H1 (cell line): ENCODE measurements at regions not wholly inside any gene's neighbourhood (a gene's known extent, or its start where the extent isn't known, plus 50 kb on each side); places are given as distances from the start of the nearest gene placed in this dataset.

Experiments
- CBX5 ChIP-seq: fragments of 300-800, 300-1000 bp; sonication (generic); IDR thresholded peaks from 2 replicates; pipeline ENCODE4 v1.7.1; 2016; ENCODE audit warnings: antibody characterized with exemption, low read length, low read depth
- CBX8 ChIP-seq: fragments of 300-800, 300-1000 bp; sonication (generic); IDR thresholded peaks from 2 replicates; pipeline ENCODE4 v1.7.1; 2016; ENCODE audit warnings: low read depth, low read length, borderline replicate concordance
- JUND ChIP-seq: IDR thresholded peaks from 2 replicates; pipeline ENCODE4 v1.6.1; 2011; ENCODE audit warnings: mild to moderate bottlenecking, improper control_type of control experiment, low read length
- KDM1A ChIP-seq: fragments of 200-600, 300-600 bp; sonication (generic); IDR thresholded peaks from 2 replicates; pipeline ENCODE4 v1.7.1; 2016; ENCODE audit warnings: mild to moderate bottlenecking, low read length, borderline replicate concordance
- KDM4A ChIP-seq: IDR thresholded peaks from one replicate; pipeline ENCODE4 v1.7.1; 2012; ENCODE audit warnings: low read depth, mild to moderate bottlenecking, moderate library complexity, low read length, inconsistent platforms; ENCODE audit not compliant: severe bottlenecking
- NANOG ChIP-seq: IDR thresholded peaks from 2 replicates; pipeline ENCODE4 v1.6.1; 2011; ENCODE audit warnings: low read length, low read depth, mild to moderate bottlenecking, inconsistent platforms; ENCODE audit not compliant: insufficient read depth, poor library complexity, severe bottlenecking
- SAP30 ChIP-seq: fragments of 300-600 bp; sonication (generic); IDR thresholded peaks from 2 replicates; pipeline ENCODE4 v1.7.1; 2012; ENCODE audit warnings: low read length, moderate library complexity, mild to moderate bottlenecking, inconsistent platforms; ENCODE audit not compliant: insufficient read depth, insufficient replicate concordance
- SIX5 ChIP-seq: IDR thresholded peaks from 2 replicates; pipeline ENCODE4 v1.6.1; 2011; ENCODE audit warnings: mild to moderate bottlenecking, low read depth, low read length
- TF ChIP-seq, protein P1 (sequence below): fragments of 300-600 bp; sonication (generic); IDR thresholded peaks from 2 replicates; pipeline ENCODE4 v1.7.1; 2012; ENCODE audit warnings: low read length, moderate library complexity, mild to moderate bottlenecking, inconsistent platforms; ENCODE audit not compliant: insufficient replicate concordance

DNA sequence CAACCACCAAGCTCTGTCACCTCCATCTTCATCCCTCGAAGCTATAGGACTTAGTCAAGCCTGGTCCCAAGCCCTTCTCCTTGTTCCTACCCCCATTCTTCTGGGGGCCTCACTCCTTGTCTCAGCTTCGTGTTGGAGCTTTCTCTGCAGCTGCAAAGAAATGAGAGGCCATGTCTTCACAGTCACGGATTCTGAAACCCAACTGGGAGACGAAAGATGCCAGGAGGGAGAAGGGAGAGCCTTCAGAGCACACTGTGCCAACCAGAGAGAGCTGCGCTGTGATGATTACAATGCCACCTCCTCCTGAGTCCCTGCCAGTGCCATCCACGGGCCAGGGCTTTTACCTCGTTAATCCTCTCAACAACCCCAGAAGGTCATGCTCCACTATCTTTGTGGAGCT, 469.3 kb downstream of the TBC1D22A start (continued):
- TF ChIP-seq, protein P1, sequence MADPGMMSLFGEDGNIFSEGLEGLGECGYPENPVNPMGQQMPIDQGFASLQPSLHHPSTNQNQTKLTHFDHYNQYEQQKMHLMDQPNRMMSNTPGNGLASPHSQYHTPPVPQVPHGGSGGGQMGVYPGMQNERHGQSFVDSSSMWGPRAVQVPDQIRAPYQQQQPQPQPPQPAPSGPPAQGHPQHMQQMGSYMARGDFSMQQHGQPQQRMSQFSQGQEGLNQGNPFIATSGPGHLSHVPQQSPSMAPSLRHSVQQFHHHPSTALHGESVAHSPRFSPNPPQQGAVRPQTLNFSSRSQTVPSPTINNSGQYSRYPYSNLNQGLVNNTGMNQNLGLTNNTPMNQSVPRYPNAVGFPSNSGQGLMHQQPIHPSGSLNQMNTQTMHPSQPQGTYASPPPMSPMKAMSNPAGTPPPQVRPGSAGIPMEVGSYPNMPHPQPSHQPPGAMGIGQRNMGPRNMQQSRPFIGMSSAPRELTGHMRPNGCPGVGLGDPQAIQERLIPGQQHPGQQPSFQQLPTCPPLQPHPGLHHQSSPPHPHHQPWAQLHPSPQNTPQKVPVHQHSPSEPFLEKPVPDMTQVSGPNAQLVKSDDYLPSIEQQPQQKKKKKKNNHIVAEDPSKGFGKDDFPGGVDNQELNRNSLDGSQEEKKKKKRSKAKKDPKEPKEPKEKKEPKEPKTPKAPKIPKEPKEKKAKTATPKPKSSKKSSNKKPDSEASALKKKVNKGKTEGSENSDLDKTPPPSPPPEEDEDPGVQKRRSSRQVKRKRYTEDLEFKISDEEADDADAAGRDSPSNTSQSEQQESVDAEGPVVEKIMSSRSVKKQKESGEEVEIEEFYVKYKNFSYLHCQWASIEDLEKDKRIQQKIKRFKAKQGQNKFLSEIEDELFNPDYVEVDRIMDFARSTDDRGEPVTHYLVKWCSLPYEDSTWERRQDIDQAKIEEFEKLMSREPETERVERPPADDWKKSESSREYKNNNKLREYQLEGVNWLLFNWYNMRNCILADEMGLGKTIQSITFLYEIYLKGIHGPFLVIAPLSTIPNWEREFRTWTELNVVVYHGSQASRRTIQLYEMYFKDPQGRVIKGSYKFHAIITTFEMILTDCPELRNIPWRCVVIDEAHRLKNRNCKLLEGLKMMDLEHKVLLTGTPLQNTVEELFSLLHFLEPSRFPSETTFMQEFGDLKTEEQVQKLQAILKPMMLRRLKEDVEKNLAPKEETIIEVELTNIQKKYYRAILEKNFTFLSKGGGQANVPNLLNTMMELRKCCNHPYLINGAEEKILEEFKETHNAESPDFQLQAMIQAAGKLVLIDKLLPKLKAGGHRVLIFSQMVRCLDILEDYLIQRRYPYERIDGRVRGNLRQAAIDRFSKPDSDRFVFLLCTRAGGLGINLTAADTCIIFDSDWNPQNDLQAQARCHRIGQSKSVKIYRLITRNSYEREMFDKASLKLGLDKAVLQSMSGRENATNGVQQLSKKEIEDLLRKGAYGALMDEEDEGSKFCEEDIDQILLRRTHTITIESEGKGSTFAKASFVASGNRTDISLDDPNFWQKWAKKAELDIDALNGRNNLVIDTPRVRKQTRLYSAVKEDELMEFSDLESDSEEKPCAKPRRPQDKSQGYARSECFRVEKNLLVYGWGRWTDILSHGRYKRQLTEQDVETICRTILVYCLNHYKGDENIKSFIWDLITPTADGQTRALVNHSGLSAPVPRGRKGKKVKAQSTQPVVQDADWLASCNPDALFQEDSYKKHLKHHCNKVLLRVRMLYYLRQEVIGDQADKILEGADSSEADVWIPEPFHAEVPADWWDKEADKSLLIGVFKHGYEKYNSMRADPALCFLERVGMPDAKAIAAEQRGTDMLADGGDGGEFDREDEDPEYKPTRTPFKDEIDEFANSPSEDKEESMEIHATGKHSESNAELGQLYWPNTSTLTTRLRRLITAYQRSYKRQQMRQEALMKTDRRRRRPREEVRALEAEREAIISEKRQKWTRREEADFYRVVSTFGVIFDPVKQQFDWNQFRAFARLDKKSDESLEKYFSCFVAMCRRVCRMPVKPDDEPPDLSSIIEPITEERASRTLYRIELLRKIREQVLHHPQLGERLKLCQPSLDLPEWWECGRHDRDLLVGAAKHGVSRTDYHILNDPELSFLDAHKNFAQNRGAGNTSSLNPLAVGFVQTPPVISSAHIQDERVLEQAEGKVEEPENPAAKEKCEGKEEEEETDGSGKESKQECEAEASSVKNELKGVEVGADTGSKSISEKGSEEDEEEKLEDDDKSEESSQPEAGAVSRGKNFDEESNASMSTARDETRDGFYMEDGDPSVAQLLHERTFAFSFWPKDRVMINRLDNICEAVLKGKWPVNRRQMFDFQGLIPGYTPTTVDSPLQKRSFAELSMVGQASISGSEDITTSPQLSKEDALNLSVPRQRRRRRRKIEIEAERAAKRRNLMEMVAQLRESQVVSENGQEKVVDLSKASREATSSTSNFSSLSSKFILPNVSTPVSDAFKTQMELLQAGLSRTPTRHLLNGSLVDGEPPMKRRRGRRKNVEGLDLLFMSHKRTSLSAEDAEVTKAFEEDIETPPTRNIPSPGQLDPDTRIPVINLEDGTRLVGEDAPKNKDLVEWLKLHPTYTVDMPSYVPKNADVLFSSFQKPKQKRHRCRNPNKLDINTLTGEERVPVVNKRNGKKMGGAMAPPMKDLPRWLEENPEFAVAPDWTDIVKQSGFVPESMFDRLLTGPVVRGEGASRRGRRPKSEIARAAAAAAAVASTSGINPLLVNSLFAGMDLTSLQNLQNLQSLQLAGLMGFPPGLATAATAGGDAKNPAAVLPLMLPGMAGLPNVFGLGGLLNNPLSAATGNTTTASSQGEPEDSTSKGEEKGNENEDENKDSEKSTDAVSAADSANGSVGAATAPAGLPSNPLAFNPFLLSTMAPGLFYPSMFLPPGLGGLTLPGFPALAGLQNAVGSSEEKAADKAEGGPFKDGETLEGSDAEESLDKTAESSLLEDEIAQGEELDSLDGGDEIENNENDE, result no peak
- TF ChIP-seq SAP30 (no peak), CBX8 (no peak), SIX5 (no peak), NANOG (no peak), CBX5 (no peak), KDM4A (no peak), JUND (no peak), KDM1A (no peak)
- TF ChIP-seq, all 59 proteins: peak for 0
